IMR-90 (cell line): ENCODE measurements at regions not wholly inside any gene's neighbourhood (a gene's known extent, or its start where the extent isn't known, plus 50 kb on each side); places are given as distances from the start of the nearest gene placed in this dataset.

Experiments used
- ATAC-seq: fragments of 200-7000 bp; cut with Tn5 transposase; 2 replicates; pipeline ENCODE4 v1.9.1; 2020; ENCODE audit warnings: low read depth, mild to moderate bottlenecking, moderate library complexity
- BruUV-seq: library from RNA; stranded (reverse); fragments of 400-500 nt; replicated peaks from 2 replicates; lab custom pipeline; 2021; lab: Mats Ljungman, UMichigan
- CTCF ChIA-PET: fragments of 300-600 bp; formaldehyde crosslinking; extraction: SDS; loops from one replicate; lab custom pipeline; 2021; ENCODE audit warnings: antibody characterized with exemption; lab: Yijun Ruan, JAX
- POLR2A ChIA-PET: fragments of 300-600 bp; sonication (Branson Sonifier 250); formaldehyde crosslinking; loops from one replicate; lab custom pipeline; 2022; ENCODE audit warnings: antibody characterized with exemption; ENCODE audit not compliant: unreplicated experiment; lab: Charles Lee
- DNase-seq: peaks from one replicate; pipeline ENCODE4 v3.0.0; 2013
- H2AFZ ChIP-seq: replicated peaks from 2 replicates; pipeline ENCODE3; 2013; ENCODE audit warnings: low read length, mild to moderate bottlenecking; ENCODE audit not compliant: poor library complexity
- H2AK5ac ChIP-seq: 2 replicates; pipeline ENCODE4 v1.6.1; 2013; ENCODE audit warnings: low read depth, low read length, inconsistent platforms
- H2AK9ac ChIP-seq: replicated peaks from 2 replicates; pipeline ENCODE3; 2013; ENCODE audit warnings: mild to moderate bottlenecking, low read depth, low read length, moderate library complexity; ENCODE audit not compliant: poor library complexity
- H2BK120ac ChIP-seq: 2 replicates; pipeline ENCODE4 v1.6.1; 2013; ENCODE audit warnings: low read depth, low read length, inconsistent platforms
- H2BK15ac ChIP-seq: 3 replicates; pipeline ENCODE4 v1.6.1; 2013; ENCODE audit warnings: low read depth, low read length, inconsistent platforms
- H2BK20ac ChIP-seq: 2 replicates; pipeline ENCODE4 v1.6.1; 2013; ENCODE audit warnings: low read depth, mild to moderate bottlenecking, inconsistent platforms, low read length, moderate library complexity
- H2BK5ac ChIP-seq: 2 replicates; pipeline ENCODE4 v1.6.1; 2013; ENCODE audit warnings: mild to moderate bottlenecking, low read depth, low read length, inconsistent platforms; ENCODE audit not compliant: poor library complexity, severe bottlenecking
- H3K14ac ChIP-seq: replicated peaks from 2 replicates; pipeline ENCODE4 v1.6.1; 2013; ENCODE audit warnings: low read depth, low read length, inconsistent platforms
- H3K18ac ChIP-seq: 2 replicates; pipeline ENCODE4 v1.6.1; 2013; ENCODE audit warnings: low read depth, low read length, control low read depth
- H3K23ac ChIP-seq: 2 replicates; pipeline ENCODE4 v1.6.1; 2013; ENCODE audit warnings: low read depth, low read length, inconsistent platforms
- H3K27ac ChIP-seq: 2 replicates; pipeline ENCODE4 v1.5.1; 2013; ENCODE audit warnings: mild to moderate bottlenecking, control low read depth, low read length; ENCODE audit not compliant: insufficient read depth
- H3K27me3 ChIP-seq: 2 replicates; pipeline ENCODE4 v1.6.1; 2013; ENCODE audit warnings: low read length; ENCODE audit not compliant: control insufficient read depth, insufficient read depth
- H3K36me3 ChIP-seq: 2 replicates; pipeline ENCODE4 v1.6.1; 2013; ENCODE audit warnings: low read length, mixed read lengths; ENCODE audit not compliant: control insufficient read depth, insufficient read depth
- H3K4ac ChIP-seq: 2 replicates; pipeline ENCODE4 v1.6.1; 2013; ENCODE audit warnings: low read depth, low read length, inconsistent platforms
- H3K4me1 ChIP-seq: 2 replicates; pipeline ENCODE4 v1.6.1; 2013; ENCODE audit warnings: low read length, mixed read lengths; ENCODE audit not compliant: control insufficient read depth, insufficient read depth
- H3K4me2 ChIP-seq: 2 replicates; pipeline ENCODE4 v1.6.1; 2013; ENCODE audit warnings: low read depth, mild to moderate bottlenecking, control low read depth, low read length, moderate library complexity
- H3K4me3 ChIP-seq: 2 replicates; pipeline ENCODE4 v1.5.1; 2013; ENCODE audit warnings: low read depth, mild to moderate bottlenecking, control low read depth, low read length, moderate library complexity; ENCODE audit not compliant: insufficient read depth
- H3K56ac ChIP-seq: 2 replicates; pipeline ENCODE4 v1.6.1; 2013; ENCODE audit warnings: low read length, inconsistent platforms; ENCODE audit not compliant: insufficient read depth; ENCODE audit errors: extremely low read depth
- H3K79me1 ChIP-seq, 2 experiments: 2 replicates each; pipeline ENCODE4 v1.6.1; 2013; ENCODE audit warnings: low read length in 2 of 2, inconsistent platforms in 1 of 2, low read depth in 1 of 2
- H3K9ac ChIP-seq: 2 replicates; pipeline ENCODE4 v1.6.1; 2013; ENCODE audit warnings: low read depth, low read length, control low read depth
- H3K9me1 ChIP-seq: 2 replicates; pipeline ENCODE4 v1.6.1; 2013; ENCODE audit warnings: low read length, inconsistent platforms; ENCODE audit not compliant: insufficient read depth
- H3K9me3 ChIP-seq: 2 replicates; pipeline ENCODE4 v1.6.1; 2013; ENCODE audit warnings: low read length; ENCODE audit not compliant: control insufficient read depth, insufficient read depth
- H4K20me1 ChIP-seq: 2 replicates; pipeline ENCODE4 v1.6.1; 2013; ENCODE audit warnings: low read length, inconsistent platforms; ENCODE audit not compliant: insufficient read depth
- H4K5ac ChIP-seq: 2 replicates; pipeline ENCODE4 v1.6.1; 2013; ENCODE audit warnings: mild to moderate bottlenecking, low read depth, low read length, control low read depth
- H4K8ac ChIP-seq, 2 experiments: 2 replicates each; pipeline ENCODE4 v1.6.1; 2013; ENCODE audit warnings: low read depth in 2 of 2, low read length in 2 of 2, control low read depth in 1 of 2, inconsistent platforms in 1 of 2
- H4K91ac ChIP-seq: 2 replicates; pipeline ENCODE4 v1.6.1; 2013; ENCODE audit warnings: low read depth, low read length, inconsistent platforms; ENCODE audit not compliant: insufficient read depth
- MAFK ChIP-seq: IDR thresholded peaks from 2 replicates; pipeline ENCODE4 v1.6.1; 2012; ENCODE audit warnings: low read depth, low read length, improper control_type of control experiment
- WGBS, 2 experiments: methylation state at CpG; one replicate each; pipeline versions ENCODE4 v1.1.5 to v1.1.7; 2013; ENCODE audit warnings: missing lambda C conversion rate in 2 of 2; ENCODE audit not compliant: insufficient read length in 1 of 2; ENCODE audit errors: extremely low coverage in 2 of 2; 5-methylcytosine and 5-hydroxymethylcytosine counted together
- dilution Hi-C: fragments of 300-500 bp; cut with HindIII; formaldehyde crosslinking; loops from one replicate; pipeline ENCODE4 v1.14.3; 2018; ENCODE audit warnings: low sequenced_read_pairs; ENCODE audit not compliant: unreplicated experiment
- in situ Hi-C: fragments of 300-500 bp; cut with MboI; formaldehyde crosslinking; loops from 3 replicates; pipeline ENCODE4 v1.14.3; 2019; ENCODE audit warnings: low sequenced_read_pairs, inconsistent platforms, mixed read lengths
- intact Hi-C: fragments of 100-400 bp; cut with micrococcal nuclease; formaldehyde crosslinking; loops from 2 replicates; pipeline ENCODE4 v1.10.0; 2022

DNA sequence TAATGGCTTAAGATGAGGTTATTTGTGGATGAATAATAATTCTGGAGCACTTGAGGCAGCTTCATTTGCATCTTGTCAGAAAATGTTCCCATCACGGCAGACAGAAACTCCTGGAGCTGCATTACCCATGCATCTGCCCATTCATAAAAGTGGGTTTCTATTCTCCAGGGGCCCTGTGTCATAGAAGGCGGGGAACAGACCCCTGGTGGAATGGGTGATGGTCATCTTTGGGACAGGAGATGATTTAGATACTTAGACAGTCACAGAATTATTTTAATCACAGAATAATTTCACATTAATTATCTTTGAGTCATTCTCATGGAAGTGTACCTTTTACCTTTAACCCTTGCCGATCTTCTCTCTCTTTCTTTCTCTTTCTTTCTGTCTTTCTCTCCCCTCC lies 980.7 kb upstream of the TMEM132C start:
- Histone ChIP-seq H4K8ac (no peak overlapping the region), H3K9me3 (no peaks in the 10 kb centered on the region; the same call in 1 of the 2 replicates), H3K18ac (no peak overlapping the region), H3K36me3 (no peaks in the 10 kb centered on the region), H2AFZ (no peak overlapping the region), H3K79me1 (no peaks in the 10 kb centered on the region), H3K27me3 (no peaks in the 10 kb centered on the region), H4K91ac (no peak overlapping the region), H2BK20ac (no peak overlapping the region), H4K20me1 (no peaks in the 10 kb centered on the region), H3K4ac (no peak overlapping the region), H3K4me3 (no peak overlapping the region), H3K56ac (no peak overlapping the region), H4K5ac (no peak overlapping the region), H3K27ac (no peak overlapping the region), H2AK5ac (no peak overlapping the region), H3K4me1 (peaks cover 7% of the 10 kb centered on the region), H3K14ac (no peak overlapping the region), H2BK15ac (no peak overlapping the region), H2BK5ac (no peak overlapping the region), H2AK9ac (no peak overlapping the region), H2BK120ac (no peak overlapping the region), H3K23ac (no peak overlapping the region), H3K4me2 (no peak overlapping the region), H3K9me1 (no peaks in the 10 kb centered on the region), H3K9ac (no peak overlapping the region)
- BruUV-seq: no TSS peak
- ChIA-PET CTCF (no interaction called here), POLR2A (no interaction called here)
- no peak for TF ChIP-seq MAFK
- dilution Hi-C loops: no loop called here
- no peak for DNase-seq
- in situ Hi-C loops: no loop called here
- intact Hi-C loops: no loop called here
- no peak for ATAC-seq
- no CpG with 5 or more reads among the region's 3 CpGs for WGBS, 2 experiments
